Breast epithelium (tissue), 4 donors: ENCODE measurements at regions not wholly inside any gene's neighbourhood (a gene's known extent, or its start where the extent isn't known, plus 50 kb on each side); places are given as distances from the start of the nearest gene placed in this dataset.
"Not testable (repeated sequence)": the region's sequence is repeated elsewhere in the genome, so short reads cannot be mapped to it uniquely, and the experiment has no call there.

Experiments used
- DNase-seq, 2 donors: peaks; one replicate each; pipeline ENCODE4 v3.0.0-alpha.2; 2019; ENCODE audit warnings: low spot score in 2 of 2
- H3K27ac ChIP-seq, 2 donors: fragments of 200-600 bp; sonication (generic) in 1 of 2; one replicate each; pipeline ENCODE4 v1.5.1; 2016 to 2019; ENCODE audit warnings: mild to moderate bottlenecking in 1 of 2
- H3K27me3 ChIP-seq, 2 donors: fragments of 200-600 bp; sonication (generic) in 1 of 2; one replicate each; pipeline versions ENCODE4 v1.5.1 to v1.6.0; 2017 to 2019; ENCODE audit warnings: control low read depth in 1 of 2, mild to moderate bottlenecking in 1 of 2
- H3K36me3 ChIP-seq: fragments of 200-600 bp; one replicate; pipeline ENCODE4 v1.5.1; 2019
- H3K4me1 ChIP-seq, 2 donors: fragments of 200-600 bp; sonication (generic); one replicate each; pipeline ENCODE4 v1.5.1; 2016 to 2019; ENCODE audit warnings: control low read depth in 1 of 2
- H3K4me3 ChIP-seq, 3 donors: fragments of 200-600 bp; sonication (generic); 1 replicate in 2 of 3; 2 replicates in 1 of 3; pipeline ENCODE4 v1.5.1; 2016 to 2019; ENCODE audit warnings: mild to moderate bottlenecking in 3 of 3, moderate library complexity in 2 of 3
- H3K9me3 ChIP-seq, 2 donors: fragments of 200-600 bp; sonication (generic) in 1 of 2; one replicate each; pipeline ENCODE4 v1.5.1; 2016 to 2019; ENCODE audit warnings: control low read depth in 1 of 2
- POLR2A ChIP-seq: fragments of 450-650 bp; IDR thresholded peaks from one replicate; pipeline ENCODE4 v1.6.1; 2016; ENCODE audit warnings: antibody characterized with exemption, mild to moderate bottlenecking, moderate library complexity
- POLR2AphosphoS5 ChIP-seq, 3 donors: sonication (generic); formaldehyde crosslinking; IDR thresholded peaks; one replicate each; pipeline ENCODE4 v1.6.1; 2017; ENCODE audit warnings: antibody characterized with exemption in 3 of 3
- intact Hi-C: fragments of 100-400 bp; cut with DNase I; formaldehyde crosslinking; loops from one replicate; pipeline ENCODE4 v1.15.1; 2023; ENCODE audit warnings: low total_unique reads
- TF ChIP-seq, protein P1 (sequence below), 3 donors: fragments of 450-650 bp; IDR thresholded peaks; one replicate each; pipeline ENCODE4 v1.5.1; 2016 to 2017; ENCODE audit warnings: antibody characterized with exemption in 3 of 3, mild to moderate bottlenecking in 3 of 3, moderate library complexity in 3 of 3

DNA sequence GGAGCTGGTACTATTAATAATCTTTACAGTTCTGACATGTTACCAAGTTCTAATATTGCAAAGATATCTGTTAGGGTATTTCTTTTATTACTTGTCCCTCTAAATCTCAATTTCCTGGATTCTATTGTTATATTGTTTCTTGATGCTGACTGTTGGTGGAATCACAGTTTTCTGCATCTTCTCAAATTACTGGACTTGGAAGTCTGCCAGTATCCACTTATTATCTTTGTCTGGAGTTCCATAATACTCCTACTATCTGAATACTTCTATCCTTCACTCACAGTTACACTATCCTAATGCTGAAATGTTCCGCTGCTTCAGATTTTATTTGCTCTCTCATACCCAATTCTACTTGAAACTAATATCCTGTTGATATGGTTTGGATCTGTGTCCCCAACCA lies 1985.7 kb upstream of the PRR20A start:
- Histone ChIP-seq H3K27me3 (no peaks in the 10 kb centered on the region), H3K4me1 (no peaks in the 10 kb centered on the region), H3K9me3 (peaks cover 6 to 20% of the 10 kb centered on the region in 2 donors), H3K4me3 (no peak overlapping the region), H3K27ac (no peak overlapping the region), H3K36me3 (no peaks in the 10 kb centered on the region)
- DNase-seq, result no peak
- intact Hi-C loops, result no loop called here
- TF ChIP-seq, protein P1, sequence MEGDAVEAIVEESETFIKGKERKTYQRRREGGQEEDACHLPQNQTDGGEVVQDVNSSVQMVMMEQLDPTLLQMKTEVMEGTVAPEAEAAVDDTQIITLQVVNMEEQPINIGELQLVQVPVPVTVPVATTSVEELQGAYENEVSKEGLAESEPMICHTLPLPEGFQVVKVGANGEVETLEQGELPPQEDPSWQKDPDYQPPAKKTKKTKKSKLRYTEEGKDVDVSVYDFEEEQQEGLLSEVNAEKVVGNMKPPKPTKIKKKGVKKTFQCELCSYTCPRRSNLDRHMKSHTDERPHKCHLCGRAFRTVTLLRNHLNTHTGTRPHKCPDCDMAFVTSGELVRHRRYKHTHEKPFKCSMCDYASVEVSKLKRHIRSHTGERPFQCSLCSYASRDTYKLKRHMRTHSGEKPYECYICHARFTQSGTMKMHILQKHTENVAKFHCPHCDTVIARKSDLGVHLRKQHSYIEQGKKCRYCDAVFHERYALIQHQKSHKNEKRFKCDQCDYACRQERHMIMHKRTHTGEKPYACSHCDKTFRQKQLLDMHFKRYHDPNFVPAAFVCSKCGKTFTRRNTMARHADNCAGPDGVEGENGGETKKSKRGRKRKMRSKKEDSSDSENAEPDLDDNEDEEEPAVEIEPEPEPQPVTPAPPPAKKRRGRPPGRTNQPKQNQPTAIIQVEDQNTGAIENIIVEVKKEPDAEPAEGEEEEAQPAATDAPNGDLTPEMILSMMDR (IDR thresholded peaks at IDR 0.05), result no peak
- TF ChIP-seq POLR2A, result no peak
- TF ChIP-seq POLR2AphosphoS5 (IDR thresholded peaks at IDR 0.05), result no peak

- H3K27me3 ChIP-seq, result no peaks in the 10 kb centered on the region
- H3K36me3 ChIP-seq, result no peaks in the 10 kb centered on the region
- peaks cover 6 to 20% of the 10 kb centered on the region in 2 donors for H3K9me3 ChIP-seq
- intact Hi-C loops, result loop anchor here (5.0 kb wide), 1 partner anchor 293 kb away; no protein-coding TSS in a partner anchor
- no peak for DNase-seq
- TF ChIP-seq POLR2A (no peak), POLR2AphosphoS5 (IDR thresholded peaks at IDR 0.05) (no peak)
- TF ChIP-seq, protein P1 (IDR thresholded peaks at IDR 0.05), result no peak
- no peaks in the 10 kb centered on the region for H3K4me1 ChIP-seq
- H3K27ac ChIP-seq, result no peak overlapping the region
- H3K4me3 ChIP-seq, result no peak overlapping the region
These were observed 1981.0 kb upstream of the PRR20A start for GRCh38 chr13:55159765-55160164.

GRCh38 chr13:55160867-55161266 lies 1979.9 kb upstream of the PRR20A start:
- H3K4me3 ChIP-seq, result no peak overlapping the region
- intact Hi-C loops, result loop anchor here (5.0 kb wide), 1 partner anchor 291 kb away; no protein-coding TSS in a partner anchor
- no peaks in the 10 kb centered on the region for H3K4me1 ChIP-seq
- peaks cover 6 to 12% of the 10 kb centered on the region in 2 donors for H3K9me3 ChIP-seq
- TF ChIP-seq POLR2A, result no peak
- TF ChIP-seq, protein P1 (IDR thresholded peaks at IDR 0.05), result no peak
- no peak for TF ChIP-seq POLR2AphosphoS5 (IDR thresholded peaks at IDR 0.05)
- no peak overlapping the region for H3K27ac ChIP-seq
- H3K27me3 ChIP-seq, result no peaks in the 10 kb centered on the region
- DNase-seq, result no peak
- H3K36me3 ChIP-seq, result no peaks in the 10 kb centered on the region

GRCh38 chr13:55178582-55178981 lies 1962.1 kb upstream of the PRR20A start:
- H3K36me3 ChIP-seq, H3K4me1 ChIP-seq, H3K27ac ChIP-seq, H3K9me3 ChIP-seq, H3K27me3 ChIP-seq, H3K4me3 ChIP-seq, DNase-seq, intact Hi-C loops: not testable (repeated sequence)

DNA sequence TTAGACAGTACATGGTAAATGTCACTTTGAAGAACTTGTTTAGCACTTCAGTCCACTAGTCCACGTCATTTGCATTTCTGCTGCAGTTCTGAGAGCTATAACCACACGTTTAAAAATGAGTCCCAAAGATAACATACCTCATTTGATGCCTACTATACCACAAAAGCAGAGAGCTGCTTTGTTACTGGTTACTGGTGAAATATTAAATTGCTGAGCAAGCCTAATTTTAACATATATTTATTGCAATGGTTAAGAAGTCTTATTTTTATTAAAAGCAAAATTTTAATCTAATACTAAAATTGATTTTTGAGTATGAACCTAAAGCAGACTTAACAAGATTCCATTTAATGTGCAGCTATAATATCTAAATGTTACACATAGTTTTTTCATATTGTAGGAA lies 1949.7 kb upstream of the PRR20A start:
- H3K4me3 ChIP-seq, result no peak overlapping the region
- no peaks in the 10 kb centered on the region for H3K27me3 ChIP-seq
- H3K27ac ChIP-seq, result no peak overlapping the region
- no peaks in the 10 kb centered on the region for H3K36me3 ChIP-seq
- intact Hi-C loops, result loop anchor here (10.0 kb wide), 1 partner anchor 1516 kb away; no protein-coding TSS in a partner anchor
- TF ChIP-seq, protein P1 (IDR thresholded peaks at IDR 0.05), result no peak
- TF ChIP-seq POLR2AphosphoS5 (IDR thresholded peaks at IDR 0.05) (no peak), POLR2A (no peak)
- H3K9me3 ChIP-seq, result no peaks in the 10 kb centered on the region
- DNase-seq, result no peak
- no peaks in the 10 kb centered on the region for H3K4me1 ChIP-seq

DNA sequence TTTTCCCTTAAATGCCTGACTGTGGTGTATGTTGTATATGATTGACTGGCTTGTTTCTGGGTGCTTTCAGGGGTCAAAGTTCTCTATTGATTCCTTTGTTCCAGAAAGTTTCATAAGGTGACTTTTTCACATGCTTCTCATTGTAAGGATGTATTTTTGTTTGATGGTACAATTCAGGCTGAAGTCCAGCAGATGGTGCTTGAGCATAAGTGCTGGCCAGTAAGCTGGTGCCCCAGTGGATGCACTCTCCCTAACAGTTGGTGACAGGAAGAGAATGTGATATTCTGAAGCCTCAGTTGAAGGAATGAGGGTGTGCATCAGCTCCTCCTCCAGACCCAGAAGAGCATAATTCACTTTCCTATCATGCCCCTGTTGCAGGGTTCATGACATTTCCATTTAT lies 1941.6 kb upstream of the PRR20A start:
- Histone ChIP-seq H3K4me3 (no peak overlapping the region), H3K9me3 (peaks cover 0 to 7% of the 10 kb centered on the region in 2 donors), H3K4me1 (no peaks in the 10 kb centered on the region), H3K27ac (no peak overlapping the region), H3K36me3 (peaks cover 6% of the 10 kb centered on the region), H3K27me3 (no peaks in the 10 kb centered on the region)
- TF ChIP-seq, protein P1 (IDR thresholded peaks at IDR 0.05), result no peak
- TF ChIP-seq POLR2A, result no peak
- no peak for TF ChIP-seq POLR2AphosphoS5 (IDR thresholded peaks at IDR 0.05)
- intact Hi-C loops, result loop anchor here (10.0 kb wide), 1 partner anchor 1524 kb away; no protein-coding TSS in a partner anchor
- no peak for DNase-seq
